ENCODE measurements at regions not wholly inside any gene's neighbourhood (a gene's known extent, or its start where the extent isn't known, plus 50 kb on each side); places are given as distances from the start of the nearest gene placed in this dataset.

DNA sequence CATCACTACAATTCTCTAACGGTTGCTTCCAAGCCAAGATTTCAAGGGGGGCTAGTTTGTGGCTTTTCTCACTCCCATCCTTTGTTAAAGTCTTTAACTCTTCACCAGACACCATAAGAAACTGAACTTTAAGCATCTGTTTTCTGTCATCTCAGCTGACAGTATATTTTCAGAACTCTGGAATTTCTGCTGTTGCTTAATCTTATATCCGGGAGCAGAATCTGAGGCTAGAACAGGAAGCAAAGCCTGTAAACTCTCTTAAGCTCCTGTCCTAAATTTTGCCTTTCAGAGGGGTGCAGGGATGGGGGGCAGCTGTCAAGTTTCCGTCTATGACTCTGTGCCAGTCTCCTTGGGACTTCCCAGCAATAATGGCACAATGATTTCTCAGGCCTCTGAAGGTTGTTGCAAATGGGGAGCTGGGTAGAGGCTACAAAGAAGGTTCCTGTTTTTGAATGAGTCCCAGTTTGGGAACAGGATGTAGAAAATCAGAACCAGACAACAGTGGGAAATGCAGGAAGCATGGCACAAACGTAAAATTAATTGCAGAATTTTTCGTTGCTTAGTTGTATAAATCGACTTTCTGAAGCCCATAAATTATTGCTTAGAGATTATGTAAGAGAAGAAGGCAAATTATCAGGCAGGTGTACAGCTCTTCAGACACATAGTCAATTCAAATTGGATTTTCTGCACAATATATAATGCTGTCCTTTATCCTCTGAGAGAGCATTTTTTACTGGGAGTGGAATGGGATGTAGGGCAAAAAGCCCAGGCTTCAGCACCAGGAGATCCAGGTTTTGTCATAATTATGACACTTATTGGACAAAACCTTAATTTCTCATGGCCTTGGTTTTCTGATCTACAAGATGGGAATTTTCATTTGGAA lies 430.9 kb downstream of the DMAC1 start:
- Histone ChIP-seq H3K4me3 (replicated peaks; ENCODE audit: insufficient read depth, low read length) (no peak overlapping the region), H3K27me3 (ENCODE audit: insufficient read depth, poor library complexity, severe bottlenecking) (no peaks in the 10 kb centered on the region), H3K27ac (replicated peaks) (no peak overlapping the region)
- TF ChIP-seq CTCF (IDR thresholded peaks at IDR 0.05; ENCODE audit: insufficient read depth, low read length), result no peak
- TF ChIP-seq POLR2AphosphoS5 (IDR thresholded peaks at IDR 0.05; ENCODE audit: low read depth), result no peak
- TF ChIP-seq, protein P1, sequence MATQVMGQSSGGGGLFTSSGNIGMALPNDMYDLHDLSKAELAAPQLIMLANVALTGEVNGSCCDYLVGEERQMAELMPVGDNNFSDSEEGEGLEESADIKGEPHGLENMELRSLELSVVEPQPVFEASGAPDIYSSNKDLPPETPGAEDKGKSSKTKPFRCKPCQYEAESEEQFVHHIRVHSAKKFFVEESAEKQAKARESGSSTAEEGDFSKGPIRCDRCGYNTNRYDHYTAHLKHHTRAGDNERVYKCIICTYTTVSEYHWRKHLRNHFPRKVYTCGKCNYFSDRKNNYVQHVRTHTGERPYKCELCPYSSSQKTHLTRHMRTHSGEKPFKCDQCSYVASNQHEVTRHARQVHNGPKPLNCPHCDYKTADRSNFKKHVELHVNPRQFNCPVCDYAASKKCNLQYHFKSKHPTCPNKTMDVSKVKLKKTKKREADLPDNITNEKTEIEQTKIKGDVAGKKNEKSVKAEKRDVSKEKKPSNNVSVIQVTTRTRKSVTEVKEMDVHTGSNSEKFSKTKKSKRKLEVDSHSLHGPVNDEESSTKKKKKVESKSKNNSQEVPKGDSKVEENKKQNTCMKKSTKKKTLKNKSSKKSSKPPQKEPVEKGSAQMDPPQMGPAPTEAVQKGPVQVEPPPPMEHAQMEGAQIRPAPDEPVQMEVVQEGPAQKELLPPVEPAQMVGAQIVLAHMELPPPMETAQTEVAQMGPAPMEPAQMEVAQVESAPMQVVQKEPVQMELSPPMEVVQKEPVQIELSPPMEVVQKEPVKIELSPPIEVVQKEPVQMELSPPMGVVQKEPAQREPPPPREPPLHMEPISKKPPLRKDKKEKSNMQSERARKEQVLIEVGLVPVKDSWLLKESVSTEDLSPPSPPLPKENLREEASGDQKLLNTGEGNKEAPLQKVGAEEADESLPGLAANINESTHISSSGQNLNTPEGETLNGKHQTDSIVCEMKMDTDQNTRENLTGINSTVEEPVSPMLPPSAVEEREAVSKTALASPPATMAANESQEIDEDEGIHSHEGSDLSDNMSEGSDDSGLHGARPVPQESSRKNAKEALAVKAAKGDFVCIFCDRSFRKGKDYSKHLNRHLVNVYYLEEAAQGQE (IDR thresholded peaks at IDR 0.05; ENCODE audit: insufficient replicate concordance, low read depth), result no peak
- no peak for TF ChIP-seq SPI1 (IDR thresholded peaks at IDR 0.05; ENCODE audit: borderline replicate concordance, low read depth)
- no peak for TF ChIP-seq GABPA (IDR thresholded peaks at IDR 0.05; ENCODE audit: low read depth)
- no peak for DNase-seq (ENCODE audit: low read depth in 1 of 2, low spot score in 1 of 2)

- TF ChIP-seq SPI1 (IDR thresholded peaks at IDR 0.05; ENCODE audit: borderline replicate concordance, low read depth) (no peak), GABPA (IDR thresholded peaks at IDR 0.05; ENCODE audit: low read depth) (no peak), CTCF (IDR thresholded peaks at IDR 0.05; ENCODE audit: insufficient read depth, low read length) (no peak), POLR2AphosphoS5 (IDR thresholded peaks at IDR 0.05; ENCODE audit: low read depth) (no peak)
- TF ChIP-seq, protein P1 (IDR thresholded peaks at IDR 0.05; ENCODE audit: insufficient replicate concordance, low read depth), result no peak
- no peak for DNase-seq (ENCODE audit: low read depth in 1 of 2, low spot score in 1 of 2)
- H3K27me3 ChIP-seq (ENCODE audit: insufficient read depth, poor library complexity, severe bottlenecking), result no peaks in the 10 kb centered on the region
- H3K4me3 ChIP-seq (replicated peaks; ENCODE audit: insufficient read depth, low read length), result no peak overlapping the region
- H3K27ac ChIP-seq (replicated peaks), result no peak overlapping the region
Observed at GRCh38 chr9:7367726-7368125, 431.9 kb downstream of the DMAC1 start.

DNA sequence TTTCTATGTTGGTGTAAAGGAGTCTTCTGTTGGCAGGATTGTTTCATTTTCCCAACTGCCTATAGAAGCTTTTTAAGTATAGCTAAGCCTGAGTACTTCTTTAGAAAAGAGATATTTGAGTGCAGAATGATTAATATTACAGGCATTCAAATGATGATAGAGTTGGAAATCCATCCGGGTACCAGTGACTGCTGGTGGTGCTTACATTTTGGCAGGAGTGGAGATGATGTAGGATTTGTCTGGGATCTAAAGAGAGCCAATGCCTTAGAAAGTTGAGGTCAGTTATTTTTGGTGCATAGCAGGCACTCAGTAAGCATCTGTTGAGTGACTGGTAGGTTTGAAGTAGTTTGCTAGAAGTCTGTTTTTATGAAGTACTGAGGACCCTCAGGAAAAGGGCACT lies 433.5 kb downstream of the DMAC1 start:
- Histone ChIP-seq H3K27me3 (ENCODE audit: insufficient read depth, poor library complexity, severe bottlenecking) (no peaks in the 10 kb centered on the region), H3K4me3 (replicated peaks; ENCODE audit: insufficient read depth, low read length) (no peak overlapping the region), H3K27ac (replicated peaks) (no peak overlapping the region)
- no peak for TF ChIP-seq SPI1 (IDR thresholded peaks at IDR 0.05; ENCODE audit: borderline replicate concordance, low read depth)
- TF ChIP-seq CTCF (IDR thresholded peaks at IDR 0.05; ENCODE audit: insufficient read depth, low read length), result no peak
- no peak for TF ChIP-seq POLR2AphosphoS5 (IDR thresholded peaks at IDR 0.05; ENCODE audit: low read depth)
- TF ChIP-seq, protein P1 (IDR thresholded peaks at IDR 0.05; ENCODE audit: insufficient replicate concordance, low read depth), result no peak
- no peak for TF ChIP-seq GABPA (IDR thresholded peaks at IDR 0.05; ENCODE audit: low read depth)
- DNase-seq (ENCODE audit: low read depth in 1 of 2, low spot score in 1 of 2), result no peak

All from HL-60 (cell line).